Astrocyte (in vitro differentiated cells and primary cell): ENCODE measurements at regions not wholly inside any gene's neighbourhood (a gene's known extent, or its start where the extent isn't known, plus 50 kb on each side); places are given as distances from the start of the nearest gene placed in this dataset.

Source experiments
- DNase-seq: peaks from one replicate; pipeline ENCODE4 v3.0.0-alpha.2; 2010; ENCODE audit warnings: low read depth
- FAIRE-seq: peaks from 2 replicates; lab custom pipeline; 2011; peaks lifted over from hg19 to GRCh38; lab: Jason Lieb, UNC
- H2AFZ ChIP-seq: 2 replicates; pipeline ENCODE4 v1.6.0; 2012; ENCODE audit warnings: low read depth, low read length, inconsistent platforms
- H3K27ac ChIP-seq: 2 replicates; pipeline ENCODE4 v1.5.1; 2011; ENCODE audit warnings: low read depth, low read length, inconsistent platforms
- H3K27me3 ChIP-seq: 2 replicates; pipeline ENCODE4 v1.6.0; 2011; ENCODE audit warnings: low read length, inconsistent platforms; ENCODE audit not compliant: insufficient read depth
- H3K36me3 ChIP-seq: 2 replicates; pipeline ENCODE4 v1.5.1; 2011; ENCODE audit warnings: low read length, inconsistent platforms; ENCODE audit not compliant: insufficient read depth
- H3K4me1 ChIP-seq: 2 replicates; pipeline ENCODE4 v1.5.1; 2011; ENCODE audit warnings: low read length, inconsistent platforms; ENCODE audit not compliant: insufficient read depth
- H3K4me2 ChIP-seq: 2 replicates; pipeline ENCODE4 v1.6.0; 2012; ENCODE audit warnings: low read length, inconsistent platforms
- H3K4me3 ChIP-seq: 2 replicates; pipeline ENCODE4 v1.5.1; 2011; ENCODE audit warnings: low read depth, mild to moderate bottlenecking, low read length, inconsistent platforms; ENCODE audit not compliant: insufficient read depth
- H3K79me2 ChIP-seq: 2 replicates; pipeline ENCODE4 v1.6.0; 2012; ENCODE audit warnings: mild to moderate bottlenecking, low read length, inconsistent platforms; ENCODE audit not compliant: insufficient read depth
- H3K9ac ChIP-seq: 2 replicates; pipeline ENCODE4 v1.6.0; 2012; ENCODE audit warnings: mild to moderate bottlenecking, low read length, inconsistent platforms
- H3K9me3 ChIP-seq: 2 replicates; pipeline ENCODE4 v1.5.1; 2012; ENCODE audit warnings: low read depth, mild to moderate bottlenecking, low read length, inconsistent platforms; ENCODE audit not compliant: insufficient read depth
- H4K20me1 ChIP-seq: 2 replicates; pipeline ENCODE4 v1.6.0; 2012; ENCODE audit warnings: low read length, inconsistent platforms; ENCODE audit not compliant: insufficient read depth
- H3K27ac Mint-ChIP-seq: one replicate; pipeline ENCODE4 v1.8.0; 2021; ENCODE audit warnings: mild to moderate bottlenecking, mixed read lengths; ENCODE audit not compliant: unreplicated experiment
- H3K27me3 Mint-ChIP-seq: one replicate; pipeline ENCODE4 v1.8.0; 2021; ENCODE audit warnings: low read depth, mixed read lengths; ENCODE audit not compliant: unreplicated experiment
- H3K36me3 Mint-ChIP-seq: one replicate; pipeline ENCODE4 v1.8.0; 2021; ENCODE audit warnings: low read depth, mixed read lengths; ENCODE audit not compliant: unreplicated experiment
- H3K4me1 Mint-ChIP-seq: one replicate; pipeline ENCODE4 v1.8.0; 2021; ENCODE audit warnings: low read depth, mixed read lengths; ENCODE audit not compliant: unreplicated experiment
- H3K4me3 Mint-ChIP-seq: one replicate; pipeline ENCODE4 v1.8.0; 2021; ENCODE audit warnings: mild to moderate bottlenecking, moderate library complexity, mixed read lengths; ENCODE audit not compliant: unreplicated experiment
- H3K9me3 Mint-ChIP-seq: one replicate; pipeline ENCODE4 v1.8.0; 2021; ENCODE audit warnings: mild to moderate bottlenecking, mixed read lengths; ENCODE audit not compliant: unreplicated experiment
- EZH2 ChIP-seq: IDR thresholded peaks from 2 replicates; pipeline ENCODE4 v1.6.1; 2012; ENCODE audit warnings: mild to moderate bottlenecking, low read length, inconsistent platforms; ENCODE audit not compliant: insufficient read depth
- TF ChIP-seq, protein P1 (sequence below): IDR thresholded peaks from 2 replicates; pipeline ENCODE4 v1.5.1; 2011; ENCODE audit warnings: low read depth, mild to moderate bottlenecking, inconsistent platforms, low read length, moderate library complexity; ENCODE audit not compliant: insufficient read depth

DNA sequence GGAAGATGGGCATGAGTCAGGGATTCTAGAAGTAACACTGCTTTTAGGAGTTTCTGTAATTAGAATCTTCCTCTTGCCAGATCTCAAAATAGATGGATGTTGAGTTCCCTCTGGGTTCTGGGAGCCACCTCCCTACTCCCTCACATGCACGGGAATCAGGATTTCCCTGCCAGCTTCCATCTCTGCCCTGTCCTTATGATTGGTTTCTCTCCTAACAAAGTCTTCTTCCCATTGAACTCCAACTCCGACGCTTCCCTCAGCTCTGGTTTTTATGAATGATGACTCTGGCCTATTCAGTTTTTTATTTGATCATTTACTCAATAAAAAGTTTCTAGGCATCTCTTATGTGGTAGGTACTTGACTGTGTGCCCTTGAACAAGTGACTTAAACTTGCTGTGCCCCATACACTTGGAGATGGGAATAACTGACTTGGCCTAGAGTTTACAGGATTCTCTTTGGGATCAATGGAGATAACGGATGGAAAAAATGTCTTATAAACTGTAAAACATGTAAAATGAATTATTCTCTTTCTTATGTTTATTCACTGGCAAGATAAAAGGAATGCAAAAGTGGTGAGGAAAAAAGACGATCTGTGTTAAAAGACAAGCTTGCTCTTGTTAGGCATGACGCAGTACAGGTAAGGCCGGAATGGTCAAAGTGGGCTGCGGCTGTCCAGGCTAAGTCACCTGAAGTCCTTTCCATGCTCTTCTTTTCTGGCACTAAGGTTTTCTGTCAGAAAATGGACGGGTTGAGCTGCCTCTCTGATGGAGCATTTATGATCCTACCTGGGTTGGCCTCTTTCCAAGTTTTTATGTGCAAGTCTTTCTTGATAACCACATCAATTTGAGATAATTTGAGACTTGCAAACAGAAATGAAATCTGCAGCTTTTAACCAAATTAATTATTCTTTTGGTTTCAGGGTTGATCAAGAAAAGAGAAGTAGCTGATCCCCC, 199.6 kb downstream of the MYCN start:
- Histone ChIP-seq H4K20me1 (no peaks in the 10 kb centered on the region), H3K9me3 (peaks cover 5% of the 10 kb centered on the region), H3K4me3 (no peak overlapping the region), H3K4me2 (no peak overlapping the region), H3K9ac (no peak overlapping the region), H3K36me3 (no peaks in the 10 kb centered on the region), H3K4me1 (no peaks in the 10 kb centered on the region), H2AFZ (no peak overlapping the region), H3K27ac (no peak overlapping the region), H3K27me3 (no peaks in the 10 kb centered on the region), H3K79me2 (no peaks in the 10 kb centered on the region)
- no peak overlapping the region for H3K27ac Mint-ChIP-seq
- H3K4me1 Mint-ChIP-seq, result peaks cover 5% of the 10 kb centered on the region
- no peaks in the 10 kb centered on the region for H3K9me3 Mint-ChIP-seq
- TF ChIP-seq, protein P1, sequence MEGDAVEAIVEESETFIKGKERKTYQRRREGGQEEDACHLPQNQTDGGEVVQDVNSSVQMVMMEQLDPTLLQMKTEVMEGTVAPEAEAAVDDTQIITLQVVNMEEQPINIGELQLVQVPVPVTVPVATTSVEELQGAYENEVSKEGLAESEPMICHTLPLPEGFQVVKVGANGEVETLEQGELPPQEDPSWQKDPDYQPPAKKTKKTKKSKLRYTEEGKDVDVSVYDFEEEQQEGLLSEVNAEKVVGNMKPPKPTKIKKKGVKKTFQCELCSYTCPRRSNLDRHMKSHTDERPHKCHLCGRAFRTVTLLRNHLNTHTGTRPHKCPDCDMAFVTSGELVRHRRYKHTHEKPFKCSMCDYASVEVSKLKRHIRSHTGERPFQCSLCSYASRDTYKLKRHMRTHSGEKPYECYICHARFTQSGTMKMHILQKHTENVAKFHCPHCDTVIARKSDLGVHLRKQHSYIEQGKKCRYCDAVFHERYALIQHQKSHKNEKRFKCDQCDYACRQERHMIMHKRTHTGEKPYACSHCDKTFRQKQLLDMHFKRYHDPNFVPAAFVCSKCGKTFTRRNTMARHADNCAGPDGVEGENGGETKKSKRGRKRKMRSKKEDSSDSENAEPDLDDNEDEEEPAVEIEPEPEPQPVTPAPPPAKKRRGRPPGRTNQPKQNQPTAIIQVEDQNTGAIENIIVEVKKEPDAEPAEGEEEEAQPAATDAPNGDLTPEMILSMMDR, result no peak
- no peak for TF ChIP-seq EZH2
- no peaks in the 10 kb centered on the region for H3K36me3 Mint-ChIP-seq
- no peaks in the 10 kb centered on the region for H3K27me3 Mint-ChIP-seq
- no peak overlapping the region for H3K4me3 Mint-ChIP-seq
- no peak for DNase-seq
- no peak for FAIRE-seq

DNA sequence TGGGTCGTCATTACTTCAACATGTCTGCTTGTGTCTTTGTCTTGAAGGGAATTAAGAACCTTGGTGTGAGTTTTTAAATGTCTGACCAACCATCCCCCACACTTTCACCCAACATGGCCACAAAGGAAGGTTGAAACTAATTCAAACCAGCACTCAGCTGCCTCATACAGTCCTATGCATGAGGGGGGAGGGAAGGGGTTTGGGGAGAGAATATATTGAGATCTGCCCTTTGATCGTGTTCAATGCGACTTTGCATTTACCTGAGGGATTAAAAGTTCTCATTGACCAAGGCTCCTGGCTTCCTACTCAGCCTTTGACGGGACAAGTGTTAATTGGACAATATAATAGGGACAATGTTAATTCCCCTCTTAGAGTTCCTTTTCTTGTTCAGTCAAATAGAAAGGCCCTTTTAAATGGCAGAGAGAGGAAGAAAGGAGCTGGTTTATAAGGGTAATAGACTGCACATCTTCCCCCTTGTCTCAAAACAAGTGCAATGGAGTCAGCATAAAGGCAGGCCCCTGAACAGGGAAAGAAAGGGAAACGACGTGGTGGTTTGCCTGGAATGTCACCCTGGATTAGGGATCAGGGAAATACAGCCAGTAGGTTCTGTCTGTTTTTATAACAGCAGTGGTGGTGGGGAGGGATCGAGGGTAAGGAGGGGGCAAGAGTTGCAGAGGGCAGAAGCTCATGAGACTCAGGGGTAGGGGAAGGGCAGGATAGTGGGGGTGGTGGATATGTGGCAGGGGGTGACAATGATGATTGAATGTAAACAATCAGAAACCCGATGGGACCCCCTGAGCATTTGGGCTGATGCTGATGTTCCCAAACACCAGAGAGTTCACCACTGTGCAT, 198.7 kb downstream of the MYCN start:
- Histone ChIP-seq H3K4me3 (no peak overlapping the region), H3K27me3 (no peaks in the 10 kb centered on the region), H3K4me1 (no peaks in the 10 kb centered on the region), H4K20me1 (no peaks in the 10 kb centered on the region), H3K4me2 (no peak overlapping the region), H3K9ac (no peak overlapping the region), H3K79me2 (no peaks in the 10 kb centered on the region), H3K27ac (no peak overlapping the region), H3K9me3 (peaks cover 5% of the 10 kb centered on the region), H3K36me3 (no peaks in the 10 kb centered on the region), H2AFZ (no peak overlapping the region)
- H3K9me3 Mint-ChIP-seq, result no peaks in the 10 kb centered on the region
- no peak overlapping the region for H3K4me3 Mint-ChIP-seq
- no peak overlapping the region for H3K27ac Mint-ChIP-seq
- H3K4me1 Mint-ChIP-seq, result peaks cover 5% of the 10 kb centered on the region
- no peak for FAIRE-seq
- no peak for DNase-seq
- TF ChIP-seq, protein P1, result no peak
- TF ChIP-seq EZH2, result no peak
- no peaks in the 10 kb centered on the region for H3K36me3 Mint-ChIP-seq
- no peaks in the 10 kb centered on the region for H3K27me3 Mint-ChIP-seq
